Thoracic aorta (tissue), 2 donors: ENCODE measurements at regions not wholly inside any gene's neighbourhood (a gene's known extent, or its start where the extent isn't known, plus 50 kb on each side); places are given as distances from the start of the nearest gene placed in this dataset.

Experiments used
- ATAC-seq: fragments of 150-250 bp; one replicate; pipeline ENCODE4 v1.8.0; 2017; ENCODE audit warnings: low read depth; ENCODE audit not compliant: insufficient number of reproducible peaks, low FRiP score
- DNase-seq: peaks from one replicate; pipeline ENCODE4 v3.0.0-alpha.2; 2020; ENCODE audit warnings: low spot score
- H3K27ac ChIP-seq, 2 donors: fragments of 200-600 bp; sonication (generic); 1 replicate in 1 of 2; 2 replicates in 1 of 2; pipeline ENCODE4 v1.5.1; 2016; ENCODE audit warnings: mild to moderate bottlenecking in 2 of 2, moderate library complexity in 2 of 2
- H3K27me3 ChIP-seq: fragments of 200-600 bp; sonication (generic); replicated peaks from 2 replicates; pipeline ENCODE4 v1.6.0; 2016; ENCODE audit warnings: mild to moderate bottlenecking; ENCODE audit not compliant: insufficient read depth
- H3K36me3 ChIP-seq: fragments of 200-600 bp; sonication (generic); one replicate; pipeline ENCODE4 v1.5.1; 2016
- H3K4me1 ChIP-seq, 2 donors: fragments of 200-600 bp; sonication (generic); 1 replicate in 1 of 2; 2 replicates in 1 of 2; pipeline versions ENCODE4 v1.5.1 to v1.6.0; 2016; ENCODE audit warnings: low read depth in 2 of 2, mild to moderate bottlenecking in 1 of 2; ENCODE audit not compliant: control insufficient read depth in 1 of 2
- H3K4me3 ChIP-seq: fragments of 200-600 bp; sonication (generic); 2 replicates; pipeline ENCODE4 v1.5.1; 2016; ENCODE audit warnings: mild to moderate bottlenecking
- H3K9me3 ChIP-seq: fragments of 200-600 bp; sonication (generic); 2 replicates; pipeline ENCODE4 v1.5.1; 2016
- TF ChIP-seq, protein P1 (sequence below): fragments of 200-600 bp; sonication (generic); IDR thresholded peaks from one replicate; pipeline ENCODE4 v1.5.1; 2019; ENCODE audit warnings: antibody characterized with exemption

DNA sequence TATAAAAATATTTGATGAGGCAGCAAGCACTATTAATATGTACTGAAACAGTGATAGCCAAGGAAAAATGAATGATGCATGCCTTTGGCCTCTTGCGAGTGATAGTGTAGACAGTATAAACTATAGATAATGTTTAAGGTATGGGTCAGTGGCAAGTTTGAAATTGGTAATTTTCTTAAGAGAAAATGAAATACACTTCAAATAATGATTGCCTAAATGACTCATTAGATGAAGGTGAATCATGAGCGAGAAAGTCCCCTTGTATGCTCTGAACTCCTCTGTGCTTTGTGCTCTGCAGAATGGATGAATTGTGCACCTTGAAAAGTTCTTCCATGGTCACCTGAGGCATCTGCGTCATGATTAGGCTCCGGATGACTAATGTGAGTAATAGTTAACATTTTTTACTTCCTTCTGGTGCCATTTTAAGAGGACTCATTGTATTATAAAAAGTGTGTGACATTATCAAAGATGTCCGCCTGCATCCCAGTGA, 84.9 kb upstream of the RTL1 start:
- ATAC-seq = no peak
- no peaks in the 10 kb centered on the region for H3K27me3 ChIP-seq
- DNase-seq = no peak

DNA sequence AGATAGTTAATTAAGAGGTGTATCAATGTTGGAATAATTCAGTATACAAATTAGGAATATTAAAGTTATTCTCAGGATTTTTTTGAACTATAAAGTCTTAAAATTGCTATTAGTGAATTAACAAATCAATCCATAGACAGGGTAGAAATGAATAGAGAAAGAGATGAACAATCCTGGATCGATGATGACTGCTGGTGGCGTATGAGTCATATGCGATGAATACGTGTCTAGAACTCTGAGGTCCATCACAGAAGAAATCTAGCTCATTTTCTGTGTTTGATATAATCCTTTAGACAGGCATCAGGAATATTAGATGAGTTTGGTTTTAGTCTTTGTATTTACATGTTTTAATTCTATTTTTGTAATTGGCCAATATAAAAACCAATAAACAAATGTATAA, 85.4 kb upstream of the RTL1 start:
- Histone ChIP-seq H3K9me3 (no peaks in the 10 kb centered on the region), H3K27me3 (no peaks in the 10 kb centered on the region), H3K36me3 (no peaks in the 10 kb centered on the region), H3K4me3 (no peak overlapping the region), H3K4me1 (no peaks in the 10 kb centered on the region), H3K27ac (no peak overlapping the region)
- ATAC-seq = no peak
- TF ChIP-seq, protein P1, sequence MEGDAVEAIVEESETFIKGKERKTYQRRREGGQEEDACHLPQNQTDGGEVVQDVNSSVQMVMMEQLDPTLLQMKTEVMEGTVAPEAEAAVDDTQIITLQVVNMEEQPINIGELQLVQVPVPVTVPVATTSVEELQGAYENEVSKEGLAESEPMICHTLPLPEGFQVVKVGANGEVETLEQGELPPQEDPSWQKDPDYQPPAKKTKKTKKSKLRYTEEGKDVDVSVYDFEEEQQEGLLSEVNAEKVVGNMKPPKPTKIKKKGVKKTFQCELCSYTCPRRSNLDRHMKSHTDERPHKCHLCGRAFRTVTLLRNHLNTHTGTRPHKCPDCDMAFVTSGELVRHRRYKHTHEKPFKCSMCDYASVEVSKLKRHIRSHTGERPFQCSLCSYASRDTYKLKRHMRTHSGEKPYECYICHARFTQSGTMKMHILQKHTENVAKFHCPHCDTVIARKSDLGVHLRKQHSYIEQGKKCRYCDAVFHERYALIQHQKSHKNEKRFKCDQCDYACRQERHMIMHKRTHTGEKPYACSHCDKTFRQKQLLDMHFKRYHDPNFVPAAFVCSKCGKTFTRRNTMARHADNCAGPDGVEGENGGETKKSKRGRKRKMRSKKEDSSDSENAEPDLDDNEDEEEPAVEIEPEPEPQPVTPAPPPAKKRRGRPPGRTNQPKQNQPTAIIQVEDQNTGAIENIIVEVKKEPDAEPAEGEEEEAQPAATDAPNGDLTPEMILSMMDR = no peak
- no peak for DNase-seq

More for the DNA sequence above, 84.9 kb upstream of the RTL1 start:
- H3K36me3 ChIP-seq = no peaks in the 10 kb centered on the region
- H3K4me1 ChIP-seq = no peaks in the 10 kb centered on the region
- no peak overlapping the region for H3K4me3 ChIP-seq
- H3K9me3 ChIP-seq = no peaks in the 10 kb centered on the region
- TF ChIP-seq, protein P1 = no peak
- H3K27ac ChIP-seq = no peak overlapping the region

DNA sequence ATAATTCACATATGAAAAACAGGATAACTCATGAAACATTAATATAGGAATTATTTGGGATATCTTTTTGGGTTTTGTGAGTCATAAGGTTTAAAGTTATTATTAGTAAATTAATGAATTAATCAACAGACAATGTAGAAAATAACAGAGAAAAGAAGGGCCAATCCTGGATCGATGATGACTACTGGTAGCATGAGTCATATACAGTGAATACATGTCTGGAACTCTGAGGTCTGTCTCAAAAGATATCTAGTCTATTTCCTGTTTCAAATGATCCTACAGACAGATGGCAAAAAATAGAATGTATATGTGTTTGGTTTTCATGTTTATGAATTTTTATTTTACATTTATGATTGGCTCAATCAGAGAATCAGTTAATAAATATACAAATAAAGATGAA, 86.4 kb upstream of the RTL1 start:
- Histone ChIP-seq H3K27ac (no peak overlapping the region), H3K4me3 (no peak overlapping the region), H3K36me3 (no peaks in the 10 kb centered on the region), H3K9me3 (no peaks in the 10 kb centered on the region), H3K27me3 (no peaks in the 10 kb centered on the region), H3K4me1 (no peaks in the 10 kb centered on the region)
- DNase-seq (no peak), ATAC-seq (no peak)
- TF ChIP-seq, protein P1 = no peak

DNA sequence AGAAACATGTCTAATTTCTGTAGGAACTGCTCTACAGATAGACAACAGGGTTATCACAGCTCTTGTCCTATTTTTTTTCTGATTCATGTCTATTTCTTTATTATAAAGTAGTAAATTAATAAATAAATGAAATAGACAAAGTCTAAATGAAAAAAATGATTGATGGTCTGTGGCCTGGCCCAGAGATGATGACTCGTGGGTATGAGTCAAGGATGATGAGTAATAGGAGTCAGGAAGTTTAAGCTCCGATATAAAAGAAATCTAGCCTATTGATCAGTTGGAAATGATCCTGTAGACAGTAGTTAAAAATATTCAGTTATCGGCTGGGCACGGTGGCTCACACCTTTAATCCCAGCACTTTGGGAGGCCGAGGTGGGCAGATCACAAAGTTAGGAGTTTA, 90.6 kb upstream of the RTL1 start:
- no peak overlapping the region for H3K4me3 ChIP-seq
- H3K36me3 ChIP-seq = no peaks in the 10 kb centered on the region
- DNase-seq = no peak
- no peaks in the 10 kb centered on the region for H3K9me3 ChIP-seq
- no peaks in the 10 kb centered on the region for H3K27me3 ChIP-seq
- no peaks in the 10 kb centered on the region for H3K4me1 ChIP-seq
- no peak overlapping the region for H3K27ac ChIP-seq
- ATAC-seq = no peak
- TF ChIP-seq, protein P1 = no peak

DNA sequence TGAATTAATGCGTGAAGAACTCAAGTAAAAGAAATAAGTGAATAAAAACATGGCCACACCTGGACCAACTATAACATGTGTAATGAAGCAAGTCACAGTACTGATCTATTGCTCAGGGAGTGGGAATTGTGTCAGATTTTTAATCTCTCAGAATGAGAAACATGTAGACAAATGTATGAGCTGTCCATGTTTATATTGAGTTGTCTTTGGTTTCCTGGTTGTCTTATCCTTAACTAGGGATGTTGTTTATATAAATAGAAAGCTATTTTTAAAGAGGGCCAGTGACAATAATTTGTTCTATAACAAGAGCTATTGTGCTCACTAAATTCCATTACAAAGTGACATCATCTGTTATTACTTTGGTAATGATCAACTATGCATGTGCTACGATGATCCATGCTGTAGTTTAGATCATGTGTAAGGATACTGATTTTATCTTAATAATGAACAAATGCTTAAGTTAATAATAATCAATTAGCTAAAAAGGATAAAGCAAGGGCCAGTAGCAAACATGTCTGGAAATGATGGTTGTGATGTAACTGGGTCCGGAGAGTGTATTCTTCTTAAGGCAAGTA, 91.3 kb upstream of the RTL1 start:
- Histone ChIP-seq H3K36me3 (no peaks in the 10 kb centered on the region), H3K4me3 (no peak overlapping the region), H3K9me3 (no peaks in the 10 kb centered on the region), H3K27ac (no peak overlapping the region), H3K27me3 (no peaks in the 10 kb centered on the region), H3K4me1 (no peaks in the 10 kb centered on the region)
- TF ChIP-seq, protein P1 = no peak
- no peak for DNase-seq
- ATAC-seq = no peak
